AG04450 (cell line): ENCODE measurements at regions not wholly inside any gene's neighbourhood (a gene's known extent, or its start where the extent isn't known, plus 50 kb on each side); places are given as distances from the start of the nearest gene placed in this dataset.

Experiments
- CTCF ChIA-PET: fragments of 300-600, 350-600 bp; formaldehyde crosslinking; extraction: SDS; loops from one replicate; lab custom pipeline; 2022; ENCODE audit warnings: antibody characterized with exemption, inconsistent platforms; lab: Charles Lee
- POLR2A ChIA-PET: fragments of 350-600 bp; formaldehyde crosslinking; extraction: SDS; loops from one replicate; lab custom pipeline; 2021; ENCODE audit warnings: antibody characterized with exemption, inconsistent platforms; lab: Yijun Ruan, JAX
- DNase-seq: peaks from one replicate; pipeline ENCODE4 v3.0.0-alpha.2; 2011; ENCODE audit warnings: low read depth, low spot score
- H3K27ac ChIP-seq: one replicate; pipeline ENCODE4 v1.5.1; 2012; ENCODE audit warnings: low read depth, low read length, control low read depth
- H3K27me3 ChIP-seq: one replicate; pipeline ENCODE4 v1.6.0; 2012; ENCODE audit warnings: low read length; ENCODE audit not compliant: control insufficient read depth, insufficient read depth
- H3K4me3 ChIP-seq: 2 replicates; pipeline ENCODE4 v1.5.1; 2011; ENCODE audit warnings: mild to moderate bottlenecking, low read depth, low read length, control low read depth
- H3K9me3 ChIP-seq: 2 replicates; pipeline ENCODE4 v1.5.1; 2012; ENCODE audit warnings: low read length; ENCODE audit not compliant: control insufficient read depth, insufficient read depth
- TF ChIP-seq, protein P1 (sequence below): IDR thresholded peaks from 2 replicates; pipeline ENCODE4 v1.5.1; 2011; ENCODE audit warnings: low read depth, low read length, control low read depth, inconsistent platforms

DNA sequence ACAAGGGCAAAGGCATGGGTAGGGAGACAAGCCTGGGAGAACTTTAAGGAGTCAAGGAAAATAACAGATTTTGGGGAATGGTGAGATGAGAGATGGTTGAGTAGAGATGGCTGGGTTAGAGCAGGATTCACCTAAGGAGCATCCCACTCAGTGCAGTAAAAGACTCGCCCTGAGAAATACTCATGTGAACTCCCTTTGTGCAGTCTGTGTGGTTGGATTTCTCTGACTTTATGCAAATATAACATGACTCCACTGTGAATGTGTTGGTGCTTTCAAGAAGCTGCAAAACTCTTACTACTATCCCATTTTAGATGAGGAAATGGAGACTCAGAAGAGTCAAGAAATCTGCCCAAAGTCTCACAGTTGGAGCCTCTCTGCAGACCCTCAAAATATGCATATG is 129.8 kb upstream of the LIMCH1 start:
- ChIA-PET POLR2A (no interaction called here), CTCF (no interaction called here)

DNA sequence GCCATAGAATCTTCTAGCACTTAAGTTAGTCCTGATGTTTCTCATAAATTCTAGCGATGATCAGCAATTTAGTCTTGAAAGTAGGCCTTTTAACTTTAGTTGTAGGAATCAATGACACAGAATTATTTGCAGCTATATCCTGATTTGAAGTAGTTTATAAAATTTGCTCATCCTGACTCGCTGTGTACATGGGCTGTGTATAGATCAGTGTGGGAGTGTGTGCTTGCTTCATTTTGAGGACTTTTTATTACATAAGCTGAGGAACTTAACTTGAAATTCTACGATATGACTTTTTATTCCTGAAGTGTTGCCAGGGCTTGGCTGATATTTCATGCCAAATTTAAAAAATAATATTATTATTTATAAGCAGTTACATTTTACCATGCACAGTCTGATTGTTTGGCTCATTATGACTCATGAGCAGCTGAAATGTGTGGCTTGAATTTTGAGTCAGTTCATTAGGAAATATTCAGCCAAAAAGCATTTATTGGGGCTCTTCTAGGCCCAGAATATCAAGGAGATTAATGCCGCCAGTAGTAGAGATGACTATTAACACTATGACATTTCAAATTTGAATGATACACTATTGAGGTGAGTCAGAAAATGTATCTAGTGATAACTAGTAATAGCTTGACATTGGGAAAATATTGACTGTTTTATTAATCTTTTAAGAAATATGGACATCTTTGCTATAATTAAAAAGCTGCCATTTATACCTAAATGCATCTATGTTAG is 128.9 kb upstream of the LIMCH1 start:
- no peak for DNase-seq
- TF ChIP-seq, protein P1, sequence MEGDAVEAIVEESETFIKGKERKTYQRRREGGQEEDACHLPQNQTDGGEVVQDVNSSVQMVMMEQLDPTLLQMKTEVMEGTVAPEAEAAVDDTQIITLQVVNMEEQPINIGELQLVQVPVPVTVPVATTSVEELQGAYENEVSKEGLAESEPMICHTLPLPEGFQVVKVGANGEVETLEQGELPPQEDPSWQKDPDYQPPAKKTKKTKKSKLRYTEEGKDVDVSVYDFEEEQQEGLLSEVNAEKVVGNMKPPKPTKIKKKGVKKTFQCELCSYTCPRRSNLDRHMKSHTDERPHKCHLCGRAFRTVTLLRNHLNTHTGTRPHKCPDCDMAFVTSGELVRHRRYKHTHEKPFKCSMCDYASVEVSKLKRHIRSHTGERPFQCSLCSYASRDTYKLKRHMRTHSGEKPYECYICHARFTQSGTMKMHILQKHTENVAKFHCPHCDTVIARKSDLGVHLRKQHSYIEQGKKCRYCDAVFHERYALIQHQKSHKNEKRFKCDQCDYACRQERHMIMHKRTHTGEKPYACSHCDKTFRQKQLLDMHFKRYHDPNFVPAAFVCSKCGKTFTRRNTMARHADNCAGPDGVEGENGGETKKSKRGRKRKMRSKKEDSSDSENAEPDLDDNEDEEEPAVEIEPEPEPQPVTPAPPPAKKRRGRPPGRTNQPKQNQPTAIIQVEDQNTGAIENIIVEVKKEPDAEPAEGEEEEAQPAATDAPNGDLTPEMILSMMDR, result no peak
- H3K9me3 ChIP-seq, result no peaks in the 10 kb centered on the region
- ChIA-PET POLR2A (no interaction called here), CTCF (no interaction called here)
- no peak overlapping the region for H3K4me3 ChIP-seq
- H3K27me3 ChIP-seq, result no peaks in the 10 kb centered on the region
- H3K27ac ChIP-seq, result no peak overlapping the region

More for the DNA sequence above, 129.8 kb upstream of the LIMCH1 start:
- Histone ChIP-seq H3K9me3 (no peaks in the 10 kb centered on the region), H3K27ac (no peak overlapping the region), H3K4me3 (no peak overlapping the region), H3K27me3 (no peaks in the 10 kb centered on the region)
- DNase-seq, result no peak
- TF ChIP-seq, protein P1, result no peak

DNA sequence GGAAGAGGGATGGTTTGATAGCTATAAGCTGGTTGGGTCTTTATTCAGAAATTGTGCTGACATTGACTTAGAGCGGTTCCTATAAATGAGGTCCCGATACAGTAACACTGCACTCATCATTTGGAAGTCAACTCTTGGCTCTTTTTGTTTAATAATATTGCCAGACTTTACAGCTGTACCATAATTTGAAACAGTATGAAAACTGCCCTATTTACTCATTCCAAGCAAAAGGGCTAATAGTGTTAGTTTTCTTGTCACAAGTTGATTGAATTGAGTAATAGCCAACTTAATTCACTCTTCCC is 128.4 kb upstream of the LIMCH1 start:
- Histone ChIP-seq H3K9me3 (no peaks in the 10 kb centered on the region), H3K27me3 (no peaks in the 10 kb centered on the region), H3K4me3 (no peak overlapping the region), H3K27ac (no peak overlapping the region)
- ChIA-PET POLR2A (no interaction called here), CTCF (no interaction called here)
- DNase-seq, result no peak
- TF ChIP-seq, protein P1, result no peak

DNA sequence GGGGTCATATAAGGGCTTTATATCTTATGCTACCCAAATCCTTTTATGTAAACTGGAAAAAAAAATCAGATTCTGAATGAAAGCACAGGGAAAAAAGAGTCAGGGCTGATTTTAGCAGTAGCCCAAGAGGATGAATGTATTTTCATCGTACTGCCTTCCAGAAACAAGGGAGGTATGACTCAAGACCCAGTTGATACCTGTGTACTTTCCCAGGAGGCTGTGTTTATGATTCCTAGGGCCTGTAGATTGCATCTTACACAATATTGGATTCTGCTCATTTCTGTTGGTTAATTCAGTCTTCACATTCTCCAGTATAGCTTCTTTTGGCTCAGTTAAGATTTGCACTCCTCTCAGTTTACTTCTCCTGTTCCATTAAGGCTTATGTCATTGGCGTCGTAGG is 127.9 kb upstream of the LIMCH1 start:
- Histone ChIP-seq H3K9me3 (no peaks in the 10 kb centered on the region), H3K4me3 (no peak overlapping the region), H3K27ac (no peak overlapping the region), H3K27me3 (no peaks in the 10 kb centered on the region)
- TF ChIP-seq, protein P1, result no peak
- ChIA-PET CTCF (no interaction called here), POLR2A (no interaction called here)
- no peak for DNase-seq

DNA sequence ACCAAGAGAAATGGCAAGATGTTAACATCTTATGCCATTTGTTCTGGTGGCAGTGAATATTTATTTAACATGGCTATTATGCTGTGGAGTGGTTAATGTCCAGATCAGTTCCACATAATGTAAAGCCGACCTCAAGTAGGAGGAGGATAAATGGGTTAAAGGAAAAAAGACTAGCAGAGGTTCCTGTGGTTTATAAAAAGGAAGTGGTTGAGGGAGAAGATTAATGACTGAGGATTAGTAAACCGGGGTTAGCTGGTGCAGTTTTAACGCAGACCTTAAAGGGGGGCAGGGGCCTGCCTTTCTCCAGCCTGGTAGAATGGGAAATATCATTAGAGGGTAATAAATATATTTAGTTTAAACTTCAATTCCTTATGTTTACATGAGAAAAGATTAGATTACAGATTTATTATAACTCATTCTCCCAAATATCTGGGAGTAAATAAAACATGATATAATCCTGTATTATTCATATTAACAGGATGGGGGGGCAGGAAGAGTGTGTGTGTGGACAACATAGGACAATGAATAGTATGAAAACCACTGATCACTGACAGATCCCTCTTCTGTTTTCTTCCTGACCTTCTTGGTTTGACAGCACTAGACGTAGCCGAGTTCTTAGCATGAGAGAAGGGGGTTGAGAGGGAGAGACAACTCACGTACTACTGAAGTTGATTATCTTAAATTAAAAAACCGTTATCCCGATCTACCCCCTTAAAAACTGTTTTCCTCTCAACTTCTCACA is 124.1 kb upstream of the LIMCH1 start:
- CTCF ChIA-PET, result interaction anchor here (0.5 kb wide), 1 partner anchor 680 kb away, joined by 3 read pairs; no protein-coding TSS in a partner anchor
- Histone ChIP-seq H3K27me3 (no peaks in the 10 kb centered on the region), H3K4me3 (no peak overlapping the region), H3K27ac (no peak overlapping the region), H3K9me3 (no peaks in the 10 kb centered on the region)
- DNase-seq, result no peak
- TF ChIP-seq, protein P1, result no peak
- POLR2A ChIA-PET, result interaction anchor here (0.7 kb wide), 1 partner anchor 147 kb away, joined by 3 read pairs; no protein-coding TSS in a partner anchor
